GM19438 (cell line): ENCODE measurements at regions not wholly inside any gene's neighbourhood (a gene's known extent, or its start where the extent isn't known, plus 50 kb on each side); places are given as distances from the start of the nearest gene placed in this dataset.

Experiments
- ATAC-seq: cut with Tn5 transposase; IDR thresholded peaks from one replicate; pipeline ENCODE4 v1.9.1; 2021; ENCODE audit warnings: low read depth; ENCODE audit not compliant: unreplicated experiment

GRCh38 chr5:88666761-88667495 is 216.1 kb downstream of the MEF2C start:
- ATAC-seq, result peak; percentile 61

- no peak for ATAC-seq
Measured at GRCh38 chr5:88665750-88666215, 217.2 kb downstream of the MEF2C start.

- no peak for ATAC-seq
Measured at GRCh38 chr5:88664645-88665044, 218.3 kb downstream of the MEF2C start.

GRCh38 chr5:88663793-88664216 is 219.2 kb downstream of the MEF2C start:
- ATAC-seq, result no peak

- ATAC-seq, result no peak
Measured at GRCh38 chr5:88662846-88663245, 220.1 kb downstream of the MEF2C start.

GRCh38 chr5:88661806-88662207 is 221.2 kb downstream of the MEF2C start:
- no peak for ATAC-seq

- ATAC-seq, result peak; percentile 85
Measured at GRCh38 chr5:88660947-88661805, 221.8 kb downstream of the MEF2C start.

GRCh38 chr5:88660264-88660946 is 222.6 kb downstream of the MEF2C start:
- ATAC-seq, result peak; percentile 15

- peak; percentile 47 for ATAC-seq
Measured at GRCh38 chr5:88659529-88660263, 223.3 kb downstream of the MEF2C start.

GRCh38 chr5:88658886-88659285 is 224.1 kb downstream of the MEF2C start:
- no peak for ATAC-seq

- no peak for ATAC-seq
Measured at GRCh38 chr5:88657906-88658775, 224.8 kb downstream of the MEF2C start.

- no peak for ATAC-seq
Measured at GRCh38 chr5:88657136-88657535, 225.8 kb downstream of the MEF2C start.

- ATAC-seq, result no peak
Measured at GRCh38 chr5:88656221-88656950, 226.6 kb downstream of the MEF2C start.

- no peak for ATAC-seq
Measured at GRCh38 chr5:88653471-88653870, 229.5 kb downstream of the MEF2C start.

- ATAC-seq, result no peak
Measured at GRCh38 chr5:88647901-88648300, 235.1 kb downstream of the MEF2C start.

GRCh38 chr5:88646866-88647265 is 236.1 kb downstream of the MEF2C start:
- ATAC-seq, result no peak

- no peak for ATAC-seq
Measured at GRCh38 chr5:88644676-88645075, 238.3 kb downstream of the MEF2C start.

- ATAC-seq, result no peak
Measured at GRCh38 chr5:88643315-88643714, 239.7 kb downstream of the MEF2C start.

- ATAC-seq, result no peak
Measured at GRCh38 chr5:88634014-88634413, 249.0 kb downstream of the MEF2C start.
